ENCODE measurements at regions not wholly inside any gene's neighbourhood (a gene's known extent, or its start where the extent isn't known, plus 50 kb on each side); places are given as distances from the start of the nearest gene placed in this dataset.
"Not testable (repeated sequence)": the region's sequence is repeated elsewhere in the genome, so short reads cannot be mapped to it uniquely, and the experiment has no call there.

GRCh38 chr2:110313032-110313431 lies 100.7 kb upstream of the MTLN start:
- DNase-seq; H3K9me3 ChIP-seq; H3K27ac ChIP-seq; intact Hi-C loops (cut with DNase I; ENCODE audit: low total_unique reads); H3K27me3 ChIP-seq; H3K36me3 ChIP-seq; H3K4me3 ChIP-seq; H3K4me1 ChIP-seq: not testable (repeated sequence)

- H3K27me3 ChIP-seq; H3K4me3 ChIP-seq; H3K4me1 ChIP-seq; H3K9me3 ChIP-seq; intact Hi-C loops (cut with DNase I; ENCODE audit: low total_unique reads); H3K27ac ChIP-seq; DNase-seq; H3K36me3 ChIP-seq: not testable (repeated sequence)
- WGBS, 5 donors: 33 to 57% (median 44%) methylated on average over 3 to 5 of the region's 10 CpGs
Observed at GRCh38 chr2:110311713-110312444, 99.5 kb upstream of the MTLN start.

- H3K4me3 ChIP-seq; H3K27ac ChIP-seq; H3K9me3 ChIP-seq; H3K4me1 ChIP-seq; H3K36me3 ChIP-seq; intact Hi-C loops (cut with DNase I; ENCODE audit: low total_unique reads); H3K27me3 ChIP-seq; DNase-seq: not testable (repeated sequence)
Observed at GRCh38 chr2:110310988-110311475, 98.7 kb upstream of the MTLN start.

- intact Hi-C loops (cut with DNase I; ENCODE audit: low total_unique reads); H3K36me3 ChIP-seq; H3K27me3 ChIP-seq; H3K4me3 ChIP-seq; H3K27ac ChIP-seq; DNase-seq; H3K9me3 ChIP-seq; H3K4me1 ChIP-seq: not testable (repeated sequence)
- 66 to 90% (median 83%) methylated on average over 1 to 3 of the region's 3 CpGs; no CpG with 5 or more reads in 2 of the 5 donors for WGBS, 5 donors
Observed at GRCh38 chr2:110308728-110309127, 96.4 kb upstream of the MTLN start.

DNA sequence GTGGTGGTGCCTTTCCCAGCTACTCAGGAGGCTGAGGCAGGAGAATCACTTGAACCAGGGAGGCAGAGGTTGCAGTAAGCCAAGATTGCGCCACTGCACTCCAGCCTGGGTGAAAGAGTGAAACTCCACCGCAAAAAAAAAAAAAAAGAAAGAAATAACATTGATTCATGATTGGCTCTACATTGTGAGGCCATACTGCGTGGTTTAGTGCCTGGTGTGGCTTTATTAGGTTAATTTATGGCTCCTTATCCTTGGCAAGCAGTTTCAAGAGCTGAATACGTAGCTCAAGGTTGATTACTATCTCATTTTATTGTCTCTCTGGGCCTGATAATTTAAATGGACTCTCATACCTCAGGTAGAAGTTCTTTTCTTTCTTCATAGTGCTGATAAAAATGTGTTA lies 80.5 kb upstream of the MTLN start:
- intact Hi-C loops (cut with DNase I; ENCODE audit: low total_unique reads); H3K27ac ChIP-seq; H3K4me3 ChIP-seq; H3K9me3 ChIP-seq; DNase-seq; H3K27me3 ChIP-seq; H3K36me3 ChIP-seq; H3K4me1 ChIP-seq: not testable (repeated sequence)
- WGBS, 5 donors: 76 to 89% (median 80%) methylated on average over 1 to 3 of the region's 4 CpGs

DNA sequence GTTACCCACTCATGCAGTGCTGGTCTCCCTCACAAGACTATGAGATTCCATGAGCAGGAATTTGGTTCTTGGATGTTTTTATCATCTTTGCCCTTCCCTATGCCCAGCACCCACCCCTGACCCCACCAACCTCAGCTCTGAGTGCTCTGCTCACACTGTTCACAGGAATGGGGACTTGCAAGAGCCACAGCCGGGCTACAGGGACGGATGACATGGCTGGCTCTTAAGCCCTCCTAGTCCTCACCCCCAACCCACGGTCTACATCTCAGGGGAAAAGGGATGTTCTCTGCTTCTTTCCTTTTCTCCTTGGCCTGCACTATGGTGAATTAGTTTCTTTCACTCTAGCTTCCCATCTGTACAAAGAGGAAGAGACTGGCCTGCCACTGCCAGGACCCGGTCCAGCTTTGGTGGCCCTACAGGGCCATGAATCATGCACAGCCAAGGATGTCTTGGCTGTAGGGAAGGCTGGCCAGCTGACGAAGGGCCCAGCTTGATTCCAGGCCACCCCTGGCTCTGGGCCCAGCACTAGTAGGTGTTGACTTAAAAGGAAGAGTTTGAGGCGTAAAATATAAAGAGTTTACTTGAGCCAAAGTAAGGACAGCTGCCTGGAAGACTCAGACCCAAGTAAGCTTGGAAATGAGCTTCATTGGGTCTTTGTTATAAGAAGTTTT lies 79.7 kb upstream of the MTLN start:
- 69 to 81% (median 79%) methylated on average over 5 to 6 of the region's 6 CpGs for WGBS, 5 donors
- H3K27me3 ChIP-seq; DNase-seq; intact Hi-C loops (cut with DNase I; ENCODE audit: low total_unique reads); H3K4me1 ChIP-seq; H3K36me3 ChIP-seq; H3K27ac ChIP-seq; H3K4me3 ChIP-seq; H3K9me3 ChIP-seq: not testable (repeated sequence)

GRCh38 chr2:110287817-110288216 lies 75.5 kb upstream of the MTLN start:
- H3K9me3 ChIP-seq; H3K4me3 ChIP-seq; H3K36me3 ChIP-seq; intact Hi-C loops (cut with DNase I; ENCODE audit: low total_unique reads); H3K27me3 ChIP-seq; H3K27ac ChIP-seq; DNase-seq; H3K4me1 ChIP-seq: not testable (repeated sequence)
- no CpG with 5 or more reads among the region's 8 CpGs for WGBS, 5 donors

GRCh38 chr2:110287253-110287652 lies 74.9 kb upstream of the MTLN start:
- H3K4me1 ChIP-seq; H3K4me3 ChIP-seq; H3K27me3 ChIP-seq; intact Hi-C loops (cut with DNase I; ENCODE audit: low total_unique reads); H3K36me3 ChIP-seq; DNase-seq; H3K9me3 ChIP-seq; H3K27ac ChIP-seq: not testable (repeated sequence)
- no CpG with 5 or more reads among the region's 3 CpGs for WGBS, 5 donors

GRCh38 chr2:110285002-110285401 lies 72.7 kb upstream of the MTLN start:
- H3K27ac ChIP-seq; H3K9me3 ChIP-seq; H3K36me3 ChIP-seq; H3K27me3 ChIP-seq; H3K4me3 ChIP-seq; intact Hi-C loops (cut with DNase I; ENCODE audit: low total_unique reads); DNase-seq; H3K4me1 ChIP-seq: not testable (repeated sequence)
- WGBS, 5 donors: no CpG with 5 or more reads among the region's 8 CpGs

GRCh38 chr2:110280804-110281203 lies 68.5 kb upstream of the MTLN start:
- H3K4me3 ChIP-seq; DNase-seq; H3K9me3 ChIP-seq; H3K4me1 ChIP-seq; H3K36me3 ChIP-seq; H3K27me3 ChIP-seq; H3K27ac ChIP-seq; intact Hi-C loops (cut with DNase I; ENCODE audit: low total_unique reads): not testable (repeated sequence)
- WGBS, 5 donors: 96 to 100% (median 98%) methylated on average over 2 of the region's 4 CpGs

GRCh38 chr2:110277054-110277453 lies 64.7 kb upstream of the MTLN start:
- no CpG with 5 or more reads among the region's 6 CpGs for WGBS, 5 donors

DNA sequence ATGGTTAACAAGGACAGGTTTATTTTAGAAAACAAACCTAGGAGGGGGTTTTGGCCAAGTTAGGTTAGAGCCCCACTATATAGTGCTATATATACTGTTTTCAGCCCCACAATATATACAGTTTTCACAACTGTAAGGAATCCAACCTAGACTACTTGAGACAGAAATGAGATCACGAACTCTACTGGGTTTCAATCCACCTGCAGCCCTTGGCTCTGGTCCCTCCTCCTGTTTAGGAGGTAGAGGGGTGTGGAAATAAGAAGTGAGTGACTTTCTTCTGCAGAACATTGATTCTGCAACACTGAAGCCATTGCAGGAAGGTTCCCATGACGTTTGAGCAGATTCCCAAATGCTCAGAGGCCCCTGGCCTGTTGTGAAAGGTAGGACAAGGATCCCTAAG lies 63.7 kb upstream of the MTLN start:
- H3K27me3 ChIP-seq; H3K4me3 ChIP-seq; H3K27ac ChIP-seq; intact Hi-C loops (cut with DNase I; ENCODE audit: low total_unique reads); DNase-seq; H3K9me3 ChIP-seq; H3K36me3 ChIP-seq; H3K4me1 ChIP-seq: not testable (repeated sequence)
- WGBS, 5 donors: 79 to 88% (median 80%) methylated on average over 1 of the region's 2 CpGs

More at GRCh38 chr2:110277054-110277453, 64.7 kb upstream of the MTLN start:
- H3K9me3 ChIP-seq; intact Hi-C loops (cut with DNase I; ENCODE audit: low total_unique reads); H3K36me3 ChIP-seq; H3K27ac ChIP-seq; H3K4me3 ChIP-seq; DNase-seq; H3K4me1 ChIP-seq; H3K27me3 ChIP-seq: not testable (repeated sequence)

Measured in stomach (tissue), 8 donors.